Ramos (cell line): ENCODE measurements at regions not wholly inside any gene's neighbourhood (a gene's known extent, or its start where the extent isn't known, plus 50 kb on each side); places are given as distances from the start of the nearest gene placed in this dataset.

Experiments used
- in situ Hi-C: fragments of 300-500 bp; cut with MboI; formaldehyde crosslinking; loops from one replicate; pipeline ENCODE4 v1.14.3; 2022; ENCODE audit warnings: low sequenced_read_pairs; ENCODE audit not compliant: unreplicated experiment

GRCh38 chr18:43471873-43472272, 194.6 kb upstream of the SYT4 start:
- in situ Hi-C loops, result no loop called here

GRCh38 chr18:43481069-43481468, 203.8 kb upstream of the SYT4 start:
- in situ Hi-C loops, result no loop called here

GRCh38 chr18:43482136-43482535, 204.8 kb upstream of the SYT4 start:
- in situ Hi-C loops, result no loop called here

GRCh38 chr18:43482600-43482999, 205.3 kb upstream of the SYT4 start:
- in situ Hi-C loops, result no loop called here

GRCh38 chr18:43484710-43485109, 207.4 kb upstream of the SYT4 start:
- in situ Hi-C loops, result no loop called here

GRCh38 chr18:43485545-43485963, 208.3 kb upstream of the SYT4 start:
- in situ Hi-C loops, result no loop called here

- in situ Hi-C loops, result no loop called here
Measured at GRCh38 chr18:43486462-43486861, 209.2 kb upstream of the SYT4 start.

GRCh38 chr18:43501099-43501498, 223.8 kb upstream of the SYT4 start:
- in situ Hi-C loops, result no loop called here

GRCh38 chr18:43506935-43507334, 229.6 kb upstream of the SYT4 start:
- in situ Hi-C loops, result no loop called here

- in situ Hi-C loops, result no loop called here
Measured at GRCh38 chr18:43507842-43508481, 230.7 kb upstream of the SYT4 start.

- in situ Hi-C loops, result no loop called here
Measured at GRCh38 chr18:43514747-43515146, 237.5 kb upstream of the SYT4 start.

- in situ Hi-C loops, result no loop called here
Measured at GRCh38 chr18:43515481-43515880, 238.2 kb upstream of the SYT4 start.

- in situ Hi-C loops, result no loop called here
Measured at GRCh38 chr18:43524260-43524659, 247.0 kb upstream of the SYT4 start.

GRCh38 chr18:43525169-43525568, 247.9 kb upstream of the SYT4 start:
- in situ Hi-C loops, result no loop called here

- in situ Hi-C loops, result no loop called here
Measured at GRCh38 chr18:43526426-43527145, 249.3 kb upstream of the SYT4 start.

- in situ Hi-C loops, result no loop called here
Measured at GRCh38 chr18:43531438-43531837, 254.1 kb upstream of the SYT4 start.

- in situ Hi-C loops, result no loop called here
Measured at GRCh38 chr18:43533371-43533770, 256.1 kb upstream of the SYT4 start.

GRCh38 chr18:43534511-43534910, 257.2 kb upstream of the SYT4 start:
- in situ Hi-C loops, result no loop called here

GRCh38 chr18:43539862-43540261, 262.6 kb upstream of the SYT4 start:
- in situ Hi-C loops, result no loop called here

- in situ Hi-C loops, result no loop called here
Measured at GRCh38 chr18:43542016-43542415, 264.7 kb upstream of the SYT4 start.

- in situ Hi-C loops, result no loop called here
Measured at GRCh38 chr18:43543236-43543635, 265.9 kb upstream of the SYT4 start.

GRCh38 chr18:43547456-43547855, 270.2 kb upstream of the SYT4 start:
- in situ Hi-C loops, result no loop called here
